ENCODE measurements at regions not wholly inside any gene's neighbourhood (a gene's known extent, or its start where the extent isn't known, plus 50 kb on each side); places are given as distances from the start of the nearest gene placed in this dataset.

DNA sequence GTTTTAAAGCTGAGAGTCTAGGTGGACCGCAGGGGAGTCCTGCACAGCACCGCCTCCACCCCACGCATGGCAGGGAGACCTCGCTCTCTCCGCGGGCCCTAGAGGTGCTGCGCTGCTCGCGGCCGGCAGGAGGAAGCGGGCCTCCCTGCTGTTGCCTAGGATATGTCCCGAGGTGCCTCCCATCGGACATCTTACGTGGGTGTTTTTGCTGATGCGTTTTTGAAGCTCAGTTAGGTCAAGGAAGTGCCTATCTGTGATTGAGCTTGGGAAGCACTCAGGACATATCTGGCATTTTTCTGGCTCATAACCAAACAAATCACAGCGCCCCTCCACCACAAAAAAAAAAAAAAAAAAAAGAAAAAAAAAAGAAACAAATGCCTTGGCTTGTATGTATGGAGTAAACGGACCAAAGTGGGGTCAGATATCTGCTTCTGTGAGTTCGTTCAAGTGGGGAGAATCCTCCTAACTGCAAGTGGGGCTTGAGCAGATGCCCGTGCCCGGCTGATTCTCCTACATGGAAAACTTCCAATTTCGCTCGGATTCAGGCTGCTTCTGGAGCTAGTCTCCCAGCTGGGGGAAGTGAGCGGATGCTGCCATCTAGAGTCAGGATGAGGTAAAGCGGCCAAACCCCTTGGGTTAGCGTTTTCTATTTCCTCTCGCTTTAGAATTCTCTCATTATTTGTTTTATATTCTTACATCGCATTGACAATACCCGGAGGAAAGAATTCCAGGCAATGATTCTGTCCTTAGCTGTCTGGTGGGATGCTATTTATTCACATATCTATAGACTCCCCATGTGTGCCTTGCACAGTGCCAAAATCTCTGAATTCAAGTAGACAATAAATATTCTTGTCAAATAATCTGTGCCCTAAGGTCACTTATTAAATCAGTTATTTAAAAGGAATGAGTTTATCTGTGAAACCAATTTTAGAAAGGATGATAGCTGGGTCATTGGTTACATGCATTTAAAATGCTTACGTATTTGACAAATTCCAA, 95.3 kb downstream of the CD8B2 start:
- peak; percentile 75 to 92 (median 82) for DNase-seq
- Histone ChIP-seq H3K4me3 (peak overlapping the region in 1 of 4 donors; percentile 48), H3K27ac (peak overlapping the region in 1 of 5 donors; percentile 41), H3K9me3 (replicated peaks in 1 of 3) (no peaks in the 10 kb centered on the region), H3K27me3 (peaks cover 13% of the 10 kb centered on the region), H3K4me1 (replicated peaks in 1 of 2) (peaks cover 0 to 13% of the 10 kb centered on the region in 2 donors), H3K36me3 (replicated peaks in 1 of 2) (no peaks in the 10 kb centered on the region)
- no peak for TF ChIP-seq POLR2A (IDR thresholded peaks at IDR 0.05)
- TF ChIP-seq, protein P1, sequence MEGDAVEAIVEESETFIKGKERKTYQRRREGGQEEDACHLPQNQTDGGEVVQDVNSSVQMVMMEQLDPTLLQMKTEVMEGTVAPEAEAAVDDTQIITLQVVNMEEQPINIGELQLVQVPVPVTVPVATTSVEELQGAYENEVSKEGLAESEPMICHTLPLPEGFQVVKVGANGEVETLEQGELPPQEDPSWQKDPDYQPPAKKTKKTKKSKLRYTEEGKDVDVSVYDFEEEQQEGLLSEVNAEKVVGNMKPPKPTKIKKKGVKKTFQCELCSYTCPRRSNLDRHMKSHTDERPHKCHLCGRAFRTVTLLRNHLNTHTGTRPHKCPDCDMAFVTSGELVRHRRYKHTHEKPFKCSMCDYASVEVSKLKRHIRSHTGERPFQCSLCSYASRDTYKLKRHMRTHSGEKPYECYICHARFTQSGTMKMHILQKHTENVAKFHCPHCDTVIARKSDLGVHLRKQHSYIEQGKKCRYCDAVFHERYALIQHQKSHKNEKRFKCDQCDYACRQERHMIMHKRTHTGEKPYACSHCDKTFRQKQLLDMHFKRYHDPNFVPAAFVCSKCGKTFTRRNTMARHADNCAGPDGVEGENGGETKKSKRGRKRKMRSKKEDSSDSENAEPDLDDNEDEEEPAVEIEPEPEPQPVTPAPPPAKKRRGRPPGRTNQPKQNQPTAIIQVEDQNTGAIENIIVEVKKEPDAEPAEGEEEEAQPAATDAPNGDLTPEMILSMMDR (IDR thresholded peaks at IDR 0.05) = peak; percentile 71 to 86 (median 76)
- 3 to 5% (median 4%) methylated on average over 25 to 29 of the region's 29 CpGs for WGBS, 4 donors
- intact Hi-C loops (cut with DNase I) = loop anchor here (10.0 kb wide), 1 partner anchor 478 kb away; no protein-coding TSS in a partner anchor

DNA sequence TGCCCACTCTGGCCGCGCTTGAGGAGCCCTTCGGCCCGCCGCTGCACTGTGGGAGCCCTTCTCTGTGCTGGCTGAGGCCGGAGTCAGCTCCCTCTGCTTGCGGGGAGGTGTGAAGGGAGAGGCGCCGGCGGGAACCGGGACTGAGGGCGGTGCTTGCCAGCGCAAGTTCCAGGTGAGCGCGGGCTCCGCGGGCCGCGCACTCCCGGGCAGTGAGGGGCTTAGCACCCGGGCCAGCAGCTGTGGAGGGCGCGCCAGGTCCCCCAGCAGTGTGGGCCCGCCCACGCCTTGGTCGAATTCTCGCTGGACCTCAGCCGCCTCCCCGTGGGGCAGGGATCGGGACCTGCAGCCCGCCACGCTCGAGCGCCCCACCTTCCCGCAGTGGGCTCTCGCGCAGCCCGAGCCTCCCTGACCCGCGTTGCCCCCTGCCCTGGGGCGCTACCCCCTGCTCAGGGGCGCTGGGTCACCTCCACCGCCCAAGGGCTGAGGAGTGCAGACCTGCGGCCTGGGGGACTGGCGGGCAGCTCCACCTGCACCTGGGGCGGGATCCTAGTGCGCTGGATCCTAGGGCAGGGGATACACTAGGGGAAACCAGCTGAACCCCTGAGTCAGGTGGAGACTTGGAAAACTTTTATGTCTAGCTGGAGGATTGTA, 97.3 kb downstream of the CD8B2 start:
- 39 to 89% (median 50%) methylated on average over 3 to 47 of the region's 47 CpGs for WGBS, 4 donors
- H3K9me3 ChIP-seq (replicated peaks in 1 of 3) = no peaks in the 10 kb centered on the region
- peaks cover 0 to 13% of the 10 kb centered on the region in 2 donors for H3K4me1 ChIP-seq (replicated peaks in 1 of 2)
- TF ChIP-seq POLR2A (IDR thresholded peaks at IDR 0.05) = no peak
- TF ChIP-seq, protein P1 (IDR thresholded peaks at IDR 0.05) = no peak
- intact Hi-C loops (cut with DNase I) = loop anchor here (10.0 kb wide), 1 partner anchor 480 kb away; no protein-coding TSS in a partner anchor
- no peak overlapping the region for H3K4me3 ChIP-seq
- H3K36me3 ChIP-seq (replicated peaks in 1 of 2) = no peaks in the 10 kb centered on the region
- H3K27me3 ChIP-seq = peaks cover 13% of the 10 kb centered on the region
- no peak overlapping the region for H3K27ac ChIP-seq
- no peak for DNase-seq

DNA sequence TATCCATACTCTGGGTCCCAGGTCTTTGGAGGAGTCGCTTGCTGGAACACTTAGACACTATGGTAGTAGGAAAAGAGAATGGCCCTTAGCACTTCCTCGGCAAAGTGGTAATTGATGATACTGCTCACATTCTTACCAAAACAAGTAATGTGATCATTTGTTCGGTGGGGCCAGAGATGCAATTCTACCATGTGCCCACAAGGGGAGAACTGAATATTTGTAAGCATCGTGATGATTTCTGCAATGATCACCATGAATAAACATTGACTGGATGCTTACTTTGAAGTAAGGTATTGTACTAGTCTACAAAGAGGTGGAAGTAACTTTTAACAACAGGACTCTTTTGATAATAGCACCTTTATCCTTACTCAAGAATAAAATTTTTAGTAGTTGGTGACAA, 109.7 kb downstream of the CD8B2 start:
- TF ChIP-seq, protein P1 (IDR thresholded peaks at IDR 0.05) = peak in 2 of 6 experiments; percentile 14 to 30
- no peak for TF ChIP-seq POLR2A (IDR thresholded peaks at IDR 0.05)
- Histone ChIP-seq H3K27ac (no peak overlapping the region), H3K27me3 (no peaks in the 10 kb centered on the region), H3K4me3 (no peak overlapping the region), H3K4me1 (replicated peaks in 1 of 2) (no peaks in the 10 kb centered on the region), H3K36me3 (replicated peaks in 1 of 2) (no peaks in the 10 kb centered on the region), H3K9me3 (replicated peaks in 1 of 3) (no peaks in the 10 kb centered on the region)
- whole genome bisulfite sequencing, 4 donors = 59 to 84% (median 70%) methylated on average over 4 of the region's 4 CpGs
- DNase-seq = no peak
- intact Hi-C loops (cut with DNase I) = no loop called here

DNA sequence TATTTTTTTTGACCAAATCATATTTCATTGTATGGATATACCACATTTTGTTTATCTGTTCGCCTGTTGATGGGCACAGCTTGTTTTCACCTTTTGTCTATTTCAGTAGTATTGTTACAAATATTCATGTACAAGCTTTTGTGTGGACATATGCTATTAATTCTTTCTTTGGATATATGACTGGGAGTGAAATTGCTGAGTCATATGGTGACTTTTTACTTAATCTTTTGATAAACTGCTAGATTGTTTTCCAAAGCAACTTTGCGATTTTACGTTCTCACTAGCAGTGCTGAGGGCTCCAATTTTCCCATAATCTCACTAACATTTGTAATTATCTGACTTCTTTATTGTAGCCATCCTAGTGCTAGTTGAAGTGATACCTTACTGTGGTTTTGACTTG, 112.4 kb downstream of the CD8B2 start:
- WGBS, 4 donors = 82 to 93% (median 89%) methylated on average over 3 of the region's 3 CpGs
- H3K27ac ChIP-seq = no peak overlapping the region
- H3K4me1 ChIP-seq (replicated peaks in 1 of 2) = no peaks in the 10 kb centered on the region
- no peak for DNase-seq
- no peaks in the 10 kb centered on the region for H3K27me3 ChIP-seq
- H3K36me3 ChIP-seq (replicated peaks in 1 of 2) = no peaks in the 10 kb centered on the region
- intact Hi-C loops (cut with DNase I) = no loop called here
- H3K9me3 ChIP-seq (replicated peaks in 1 of 3) = no peaks in the 10 kb centered on the region
- H3K4me3 ChIP-seq = no peak overlapping the region
- TF ChIP-seq, protein P1 (IDR thresholded peaks at IDR 0.05) = no peak
- TF ChIP-seq POLR2A (IDR thresholded peaks at IDR 0.05) = no peak
